HCT116 (cell line): ENCODE measurements at regions not wholly inside any gene's neighbourhood (a gene's known extent, or its start where the extent isn't known, plus 50 kb on each side); places are given as distances from the start of the nearest gene placed in this dataset.

Experiments
- CTCF ChIP-seq, 3 experiments: fragments of 200-600 bp in 1 of 3; sonication (generic) in 1 of 3; IDR thresholded peaks in 2 of 3; conservative IDR thresholded peaks in 1 of 3; 2 replicates each; pipeline ENCODE4 v1.5.1; 2012 to 2017; ENCODE audit warnings: low read depth in 2 of 3, low read length in 2 of 3, antibody characterized with exemption in 1 of 3, borderline replicate concordance in 1 of 3, control low read depth in 1 of 3, mild to moderate bottlenecking in 1 of 3, mixed read lengths in 1 of 3, mixed run types in 1 of 3, moderate library complexity in 1 of 3; ENCODE audit not compliant: insufficient read depth in 1 of 3
- EZH2phosphoT487 ChIP-seq: fragments of 200-600 bp; IDR thresholded peaks from 2 replicates; pipeline ENCODE4 v1.6.1; 2018; ENCODE audit warnings: antibody characterized with exemption, borderline replicate concordance
- POLR2A ChIP-seq: IDR thresholded peaks from 2 replicates; pipeline ENCODE4 v1.7.0; 2011; ENCODE audit warnings: borderline replicate concordance; ENCODE audit not compliant: insufficient read depth, insufficient read length; ENCODE audit errors: extremely low read depth
- POLR2AphosphoS5 ChIP-seq: IDR thresholded peaks from 2 replicates; pipeline ENCODE4 v1.6.1; 2011; ENCODE audit warnings: mild to moderate bottlenecking, low read depth, low read length, moderate library complexity
- RAD21 ChIP-seq: IDR thresholded peaks from 2 replicates; pipeline ENCODE4 v1.6.1; 2012; ENCODE audit warnings: low read depth, mild to moderate bottlenecking
- SIN3A ChIP-seq: IDR thresholded peaks from 2 replicates; pipeline ENCODE4 v1.6.1; 2012; ENCODE audit warnings: low read depth
- TCF7L2 ChIP-seq: IDR thresholded peaks from 2 replicates; pipeline ENCODE4 v1.7.0; 2011; ENCODE audit warnings: borderline replicate concordance, inconsistent platforms; ENCODE audit not compliant: insufficient read depth, insufficient read length; ENCODE audit errors: extremely low read depth

- no peak for TF ChIP-seq CTCF (IDR thresholded peaks at IDR 0.05 in 2 of 3, conservative IDR thresholded peaks at IDR 0.05 in 1 of 3; ENCODE audit: borderline replicate concordance in 1 of 3, insufficient read depth in 1 of 3, low read depth in 2 of 3, low read length in 2 of 3)
- TF ChIP-seq EZH2phosphoT487, result no peak
- no peak for TF ChIP-seq POLR2A
- no peak for TF ChIP-seq RAD21
- TF ChIP-seq SIN3A, result no peak
- TF ChIP-seq TCF7L2, result no peak
- no peak for TF ChIP-seq POLR2AphosphoS5
Measured at GRCh38 chr14:42113358-42114069, 506.8 kb downstream of the LRFN5 start.
